C4-2B (cell line): ENCODE measurements at regions not wholly inside any gene's neighbourhood (a gene's known extent, or its start where the extent isn't known, plus 50 kb on each side); places are given as distances from the start of the nearest gene placed in this dataset.

Experiments
- H3K27ac ChIP-seq: fragments of 450-650 bp; 2 replicates; pipeline ENCODE4 v1.5.1; 2017
- CTCF ChIP-seq: fragments of 450-650 bp; conservative IDR thresholded peaks from 2 replicates; pipeline ENCODE4 v1.5.1; 2017; ENCODE audit warnings: mild to moderate bottlenecking
- ZFX ChIP-seq: fragments of 450-650 bp; IDR thresholded peaks from 2 replicates; pipeline ENCODE4 v1.6.1; 2017

- TF ChIP-seq ZFX (no peak), CTCF (no peak)
- H3K27ac ChIP-seq = no peak overlapping the region
Observed at GRCh38 chr10:100612601-100613595, 77.2 kb downstream of the HIF1AN start.

DNA sequence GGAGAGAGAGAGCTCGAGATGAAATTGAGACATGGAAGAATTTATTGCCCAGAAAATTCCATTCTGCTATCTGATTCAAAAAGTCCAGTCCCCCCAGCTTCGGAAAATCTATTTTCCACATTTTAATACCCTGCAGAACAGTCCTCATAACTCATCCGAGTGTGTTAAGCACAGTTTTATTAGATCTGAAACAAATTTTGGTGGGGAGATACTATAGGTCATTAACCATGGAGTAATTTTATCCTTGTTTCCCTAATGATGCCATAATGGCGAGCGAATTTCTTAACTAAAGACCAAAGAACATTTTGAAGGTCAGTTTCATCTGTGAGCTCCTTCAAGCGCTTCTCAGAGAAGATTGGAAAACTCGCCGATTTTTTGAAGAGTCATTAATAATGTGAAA, 78.1 kb downstream of the HIF1AN start:
- H3K27ac ChIP-seq = no peak overlapping the region
- TF ChIP-seq ZFX (no peak), CTCF (no peak)

DNA sequence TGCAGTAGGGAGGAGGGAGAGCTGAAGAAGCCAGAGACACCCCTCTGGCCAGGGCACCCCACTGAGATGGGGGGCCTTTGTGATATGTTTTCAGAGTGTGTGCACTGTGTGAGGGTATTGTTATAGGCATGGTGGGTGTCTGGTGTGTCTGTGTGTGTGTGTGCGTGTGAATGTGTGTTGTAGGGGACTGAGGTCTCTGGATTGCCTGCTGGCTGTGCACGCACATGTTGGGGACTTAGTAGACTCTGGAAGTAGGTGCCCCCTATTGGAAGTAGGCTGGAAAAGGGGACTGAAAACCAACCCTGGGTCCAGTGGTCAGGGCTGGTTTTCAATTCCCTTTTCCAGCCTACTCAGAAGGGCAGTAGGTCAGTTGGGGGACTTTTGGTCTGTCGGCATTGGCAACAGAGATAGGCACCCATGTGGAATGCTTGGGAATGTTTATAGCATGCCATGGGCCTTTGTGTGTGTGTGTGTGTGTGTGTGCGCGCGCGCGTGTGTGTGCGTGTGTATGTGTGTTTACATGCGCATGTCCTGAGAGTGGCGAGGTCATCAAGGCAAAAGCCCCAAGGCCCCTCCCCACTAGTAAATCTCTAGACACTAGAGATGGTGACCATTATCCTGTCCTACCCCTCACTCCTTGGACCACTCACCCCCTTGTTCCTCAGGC, 78.8 kb downstream of the HIF1AN start:
- TF ChIP-seq CTCF (no peak), ZFX (no peak)
- H3K27ac ChIP-seq = no peak overlapping the region

DNA sequence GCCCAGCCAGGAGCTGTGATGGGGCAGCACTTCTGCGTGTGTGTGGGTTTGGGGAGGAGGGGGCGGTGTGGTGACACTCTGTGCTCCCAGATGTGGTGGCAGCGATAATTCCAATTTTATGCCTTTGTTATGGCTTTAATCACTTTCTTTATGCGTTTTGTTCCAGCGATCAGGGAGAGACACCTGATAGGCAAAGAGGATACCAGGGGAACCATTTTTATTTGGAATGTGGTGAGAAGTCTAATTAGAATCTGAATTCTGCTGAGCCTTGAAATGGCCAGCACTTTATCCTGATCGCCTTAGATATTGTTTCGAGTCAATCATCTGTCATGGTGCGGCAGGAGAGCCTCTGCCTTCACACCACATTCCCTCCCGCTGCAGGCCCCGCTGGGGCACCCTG, 79.5 kb downstream of the HIF1AN start:
- no peak overlapping the region for H3K27ac ChIP-seq
- TF ChIP-seq ZFX (no peak), CTCF (no peak)

GRCh38 chr10:100615908-100616307, 80.2 kb downstream of the HIF1AN start:
- no peak overlapping the region for H3K27ac ChIP-seq
- TF ChIP-seq ZFX (no peak), CTCF (no peak)

GRCh38 chr10:100618091-100618615, 82.4 kb downstream of the HIF1AN start:
- no peak overlapping the region for H3K27ac ChIP-seq
- TF ChIP-seq ZFX (no peak), CTCF (no peak)
